NCI-H1105 (cell line): ENCODE measurements at regions not wholly inside any gene's neighbourhood (a gene's known extent, or its start where the extent isn't known, plus 50 kb on each side); places are given as distances from the start of the nearest gene placed in this dataset.

Experiments
- DNase-seq: peaks from one replicate; lab custom pipeline; 2025; lab: John Stamatoyannopoulos, UW

- no peak for DNase-seq
Measured at GRCh38 chr12:77299001-77299400, 233.6 kb upstream of the E2F7 start.

DNA sequence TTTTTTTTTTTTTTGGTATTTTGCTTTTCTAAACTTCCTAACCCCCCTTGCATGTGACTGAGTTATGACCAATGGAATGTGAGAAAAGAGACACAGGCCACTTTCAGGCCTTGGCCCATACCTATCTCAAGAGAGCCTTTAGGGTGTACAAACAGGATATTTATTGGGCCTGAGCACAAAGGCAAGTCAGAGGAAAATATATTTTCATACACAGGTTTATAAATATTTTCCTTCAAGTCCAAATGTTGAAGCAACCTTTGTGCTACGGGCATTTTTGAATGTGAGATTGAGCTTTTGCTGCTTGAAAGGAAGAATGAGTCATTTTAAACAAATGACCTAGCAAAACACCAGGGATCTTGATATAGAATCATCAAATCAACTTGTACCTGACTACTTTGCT, 228.6 kb upstream of the E2F7 start:
- no peak for DNase-seq

- no peak for DNase-seq
Measured at GRCh38 chr12:77274926-77275325, 209.6 kb upstream of the E2F7 start.

DNA sequence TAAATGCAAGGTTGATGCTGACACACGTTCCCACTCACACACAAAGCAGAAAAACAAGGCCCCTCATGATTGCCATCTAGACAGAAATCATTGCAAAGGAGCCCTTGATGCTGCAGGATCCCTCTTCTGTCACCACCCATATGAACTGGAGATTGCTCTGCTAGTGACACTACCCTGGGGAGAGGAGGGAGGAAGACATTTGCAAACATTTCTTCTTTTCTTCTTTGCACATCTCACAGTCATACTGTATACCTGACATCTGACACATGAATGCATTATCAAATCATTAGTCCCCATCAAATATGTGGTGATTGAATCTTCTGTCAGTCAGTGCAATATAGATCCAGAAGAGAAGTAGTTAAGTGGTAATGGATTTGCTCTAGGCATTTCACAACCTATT, 208.5 kb upstream of the E2F7 start:
- no peak for DNase-seq

GRCh38 chr12:77256956-77257355, 191.6 kb upstream of the E2F7 start:
- DNase-seq = no peak

GRCh38 chr12:77253321-77253720, 188.0 kb upstream of the E2F7 start:
- no peak for DNase-seq

GRCh38 chr12:77251799-77252198, 186.4 kb upstream of the E2F7 start:
- no peak for DNase-seq

- no peak for DNase-seq
Measured at GRCh38 chr12:77249892-77250291, 184.5 kb upstream of the E2F7 start.

DNA sequence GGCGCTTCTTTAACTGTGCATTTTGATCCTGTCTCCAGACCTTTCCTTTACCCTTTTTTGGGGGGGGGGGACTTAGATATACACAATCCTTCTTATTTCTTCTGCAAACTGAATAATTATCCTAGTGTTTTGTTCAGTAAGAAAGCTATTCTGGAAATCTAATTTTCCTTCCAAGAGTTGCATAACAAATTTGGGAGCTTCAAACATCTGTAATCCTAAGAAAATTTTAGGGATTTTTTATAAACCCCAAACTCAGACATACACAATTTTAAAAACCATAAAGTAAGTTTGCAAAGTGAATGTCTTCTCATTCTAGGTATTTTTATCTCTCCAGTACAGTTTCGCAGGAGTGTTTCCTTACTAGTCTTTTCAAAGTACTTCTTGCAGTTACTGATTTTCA, 182.7 kb upstream of the E2F7 start:
- DNase-seq = no peak

GRCh38 chr12:77247542-77247941, 182.2 kb upstream of the E2F7 start:
- DNase-seq = no peak

- DNase-seq = no peak
Measured at GRCh38 chr12:77243345-77243744, 178.0 kb upstream of the E2F7 start.

GRCh38 chr12:77239617-77240016, 174.2 kb upstream of the E2F7 start:
- DNase-seq = no peak

- DNase-seq = no peak
Measured at GRCh38 chr12:77238335-77238734, 173.0 kb upstream of the E2F7 start.

GRCh38 chr12:77237896-77238295, 172.5 kb upstream of the E2F7 start:
- no peak for DNase-seq

DNA sequence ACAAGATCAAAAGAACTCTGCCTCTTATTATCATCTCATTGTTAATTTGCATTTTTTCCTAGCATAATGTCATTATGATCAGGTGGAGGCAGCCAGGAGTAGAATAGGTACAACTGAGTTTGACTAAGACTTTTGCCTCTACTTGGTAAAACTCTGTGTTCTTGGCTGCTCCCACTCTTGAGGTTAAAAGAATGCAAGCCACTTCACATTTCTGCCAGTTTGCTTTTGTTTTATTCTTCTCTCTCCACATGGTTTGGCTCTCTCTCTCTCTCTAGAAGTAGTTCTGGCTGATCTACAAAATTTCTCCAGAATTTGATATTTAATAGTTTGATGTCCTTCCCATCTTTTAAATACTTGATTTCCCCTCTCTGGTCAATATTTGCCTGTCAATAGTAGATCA, 170.7 kb upstream of the E2F7 start:
- no peak for DNase-seq

- DNase-seq = no peak
Measured at GRCh38 chr12:77232045-77232444, 166.7 kb upstream of the E2F7 start.

DNA sequence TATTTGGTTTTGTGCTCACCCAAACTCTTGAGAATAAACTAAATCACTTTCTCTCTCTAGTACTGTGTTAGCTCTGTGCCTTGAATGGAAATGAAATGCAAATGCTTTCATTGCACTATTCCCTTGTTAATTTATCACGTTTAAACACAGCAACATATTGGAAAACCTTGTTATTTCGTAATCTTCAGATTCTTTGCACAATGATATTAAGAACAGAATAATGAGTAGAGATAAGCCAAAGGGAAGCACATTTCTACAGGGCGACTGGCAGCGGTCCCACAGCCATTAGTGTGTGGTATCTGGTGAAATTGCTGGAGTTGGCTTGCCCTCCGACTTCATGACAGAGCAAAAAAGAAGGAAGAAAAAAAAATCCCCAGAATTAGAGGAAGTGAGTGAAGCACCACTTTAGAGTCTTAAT, 166.1 kb upstream of the E2F7 start:
- peak; percentile 22 for DNase-seq

- DNase-seq = no peak
Measured at GRCh38 chr12:77229640-77230442, 164.5 kb upstream of the E2F7 start.

- no peak for DNase-seq
Measured at GRCh38 chr12:77228376-77228775, 163.0 kb upstream of the E2F7 start.

DNA sequence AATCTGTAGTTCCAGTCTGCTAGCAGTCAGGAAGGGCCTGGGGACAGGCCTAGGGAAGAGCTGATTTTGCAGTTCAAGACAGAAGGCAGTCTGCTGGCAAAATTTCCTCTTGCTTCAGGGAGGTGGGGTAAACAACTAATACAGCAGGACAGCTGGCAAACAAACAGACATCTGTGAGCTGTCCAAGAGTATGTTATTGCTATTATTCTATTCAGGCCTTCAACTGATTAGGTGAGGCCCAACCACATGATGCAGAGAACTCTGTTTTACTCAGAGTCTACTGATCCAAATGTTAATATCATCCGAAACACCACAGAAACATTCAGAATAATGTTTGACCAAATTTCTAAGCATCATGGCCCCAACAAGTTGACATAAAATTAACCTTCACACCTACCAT, 161.0 kb upstream of the E2F7 start:
- DNase-seq = no peak

DNA sequence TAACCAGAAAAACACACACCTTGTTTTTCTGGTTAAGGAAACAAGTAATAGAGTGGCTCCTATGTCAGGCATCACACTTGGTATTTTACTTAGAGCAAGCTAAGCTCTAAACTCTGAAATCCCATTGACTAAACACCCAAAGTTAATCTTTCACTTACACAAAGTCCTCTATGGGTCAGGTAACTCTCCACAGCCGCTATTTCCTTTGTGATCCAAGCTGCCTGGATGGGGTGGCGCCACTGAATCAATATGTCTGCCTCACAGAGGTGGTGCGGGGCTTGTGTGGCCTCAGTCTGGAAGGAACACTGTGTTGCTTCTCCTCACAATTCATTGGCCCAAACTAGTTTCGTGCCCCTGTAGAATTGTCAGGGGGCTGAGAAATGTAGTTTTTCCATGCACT, 160.0 kb upstream of the E2F7 start:
- no peak for DNase-seq

- DNase-seq = no peak
Measured at GRCh38 chr12:77224346-77224745, 159.0 kb upstream of the E2F7 start.

DNA sequence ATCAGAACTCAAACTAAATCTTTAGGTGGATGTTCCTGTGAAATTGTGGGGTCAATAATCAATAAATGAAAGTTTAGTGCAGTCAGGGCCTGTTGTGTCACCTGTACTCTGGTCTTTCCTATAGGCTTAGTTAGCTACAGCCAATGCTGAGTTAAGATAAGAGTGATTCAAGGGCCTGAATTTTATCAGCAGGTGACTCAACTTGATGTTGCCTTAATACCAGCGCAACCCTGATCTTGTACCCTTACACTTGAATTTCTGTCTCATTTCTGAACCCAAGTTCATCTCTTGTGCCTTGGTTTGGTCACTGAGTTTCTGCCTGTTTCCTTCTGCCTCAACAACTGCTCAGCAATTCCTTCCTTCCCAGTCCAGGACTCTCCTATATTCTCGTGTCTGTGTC, 157.0 kb upstream of the E2F7 start:
- DNase-seq = no peak

DNA sequence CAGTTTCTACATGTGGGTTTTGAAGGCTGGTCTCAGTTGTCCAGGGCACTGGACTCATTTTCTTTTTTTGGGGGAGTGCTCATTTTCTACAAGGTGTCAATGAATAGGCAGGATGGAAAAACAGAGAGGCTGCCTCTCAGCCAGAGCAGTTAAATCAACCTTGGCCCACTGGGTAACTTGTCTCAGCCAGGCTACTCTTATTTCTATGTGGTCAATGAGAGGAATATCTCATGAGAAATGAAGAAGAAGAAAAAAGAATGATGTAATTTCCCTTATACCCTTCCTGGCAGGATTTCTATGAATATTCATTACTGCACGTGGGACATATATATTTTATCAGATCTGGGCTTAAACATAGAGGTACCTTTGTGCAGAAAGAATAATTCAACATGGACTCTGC, 155.2 kb upstream of the E2F7 start:
- no peak for DNase-seq
